Activated CD4-positive, alpha-beta memory T cell treated with anti-CD3 and anti-CD28 coated beads, Interleukin-2, amount 10 ng/mL, durations not matched to agents 7 days and 5 days (primary cell): ENCODE measurements at regions not wholly inside any gene's neighbourhood (a gene's known extent, or its start where the extent isn't known, plus 50 kb on each side); places are given as distances from the start of the nearest gene placed in this dataset.

Source experiments
- CTCF ChIA-PET: fragments of 350-600 bp; sonication (Branson Sonifier 250); formaldehyde crosslinking; loops from one replicate; lab custom pipeline; 2021; ENCODE audit warnings: antibody characterized with exemption, inconsistent platforms; lab: Charles Lee
- POLR2A ChIA-PET: fragments of 350-600 bp; sonication (Branson Sonifier 250); formaldehyde crosslinking; loops from one replicate; lab custom pipeline; 2021; ENCODE audit warnings: antibody characterized with exemption; lab: Charles Lee
- DNase-seq: peaks from one replicate; pipeline ENCODE4 v3.0.0-alpha.2; 2020
- H3K27ac Mint-ChIP-seq: one replicate; pipeline ENCODE4 v1.8.0; 2021; ENCODE audit warnings: mild to moderate bottlenecking, mixed read lengths
- H3K27me3 Mint-ChIP-seq: one replicate; pipeline ENCODE4 v1.8.0; 2021; ENCODE audit warnings: mixed read lengths
- H3K36me3 Mint-ChIP-seq: one replicate; pipeline ENCODE4 v1.8.0; 2021; ENCODE audit warnings: low read depth, mixed read lengths
- H3K4me1 Mint-ChIP-seq: one replicate; pipeline ENCODE4 v1.8.0; 2021; ENCODE audit warnings: mixed read lengths
- H3K4me3 Mint-ChIP-seq: one replicate; pipeline ENCODE4 v1.8.0; 2021; ENCODE audit warnings: mild to moderate bottlenecking, mixed read lengths
- H3K9me3 Mint-ChIP-seq: one replicate; pipeline ENCODE4 v1.8.0; 2021; ENCODE audit warnings: mixed read lengths

DNA sequence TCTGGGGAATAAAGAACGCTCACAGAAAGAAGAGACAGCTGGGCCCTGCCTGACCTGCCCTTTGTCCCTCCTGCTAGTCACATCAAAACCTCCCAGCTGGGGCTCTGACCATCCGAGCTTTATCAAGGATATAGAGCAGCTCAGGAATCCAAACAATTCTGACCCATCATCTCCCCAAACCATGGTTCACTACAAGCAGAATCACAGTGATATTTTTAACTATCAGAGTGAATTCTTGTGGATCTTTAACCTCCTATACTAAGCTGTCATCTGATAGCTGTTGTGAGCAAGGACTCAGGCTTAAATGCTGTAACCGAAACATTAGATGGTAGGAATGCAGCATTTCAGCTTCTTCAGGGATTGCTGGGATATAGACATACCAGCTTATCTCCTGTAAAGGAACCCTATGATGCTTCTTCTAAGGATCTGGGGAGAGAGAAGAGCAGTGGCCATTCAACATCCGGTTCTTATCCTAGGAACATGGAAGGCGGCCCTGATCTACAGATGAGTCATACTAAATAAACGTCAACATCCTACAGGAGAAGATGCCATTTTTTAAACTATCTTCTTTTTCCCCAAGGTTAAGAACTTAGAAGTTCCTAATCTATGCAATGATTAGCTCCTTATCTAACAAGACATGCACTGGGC is 84.7 kb upstream of the AKIP1 start:
- Mint-ChIP-seq H3K27ac (no peak overlapping the region), H3K9me3 (peaks cover 2% of the 10 kb centered on the region), H3K36me3 (no peaks in the 10 kb centered on the region), H3K4me1 (peaks cover under 1% of the 10 kb centered on the region), H3K4me3 (no peak overlapping the region), H3K27me3 (peaks cover 6% of the 10 kb centered on the region)
- ChIA-PET CTCF (no interaction called here), POLR2A (no interaction called here)
- no peak for DNase-seq

DNA sequence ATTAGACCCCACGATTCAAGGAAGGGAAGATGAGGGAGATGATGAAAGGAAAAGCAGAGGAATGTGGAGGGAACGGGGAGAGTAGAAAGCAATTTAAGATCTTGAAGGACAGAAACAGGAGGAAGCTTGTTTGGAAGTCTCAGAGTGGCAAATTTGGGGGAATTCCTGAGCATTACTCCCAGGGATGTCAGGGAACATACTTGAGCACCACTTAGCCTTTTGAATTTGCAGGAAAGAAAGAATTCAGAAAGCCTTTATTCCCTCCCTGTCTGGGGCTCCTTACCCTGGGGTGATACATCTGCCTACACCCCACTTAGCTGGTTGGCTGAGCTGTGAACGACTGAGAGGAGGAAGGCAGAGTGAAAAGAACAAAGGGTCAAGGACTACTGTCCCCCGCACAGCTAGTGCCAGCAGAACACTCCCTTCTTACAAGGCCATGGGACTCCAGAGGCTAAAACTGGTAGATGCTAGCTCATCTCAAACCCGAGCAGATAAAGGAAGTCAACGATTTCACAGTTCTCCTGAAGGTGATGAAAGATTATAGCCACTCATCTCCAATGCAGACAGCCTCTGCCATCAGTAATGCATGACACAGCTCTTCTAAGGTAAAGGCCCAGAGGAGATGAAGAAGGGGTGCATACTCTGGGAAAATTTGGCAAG is 84.0 kb upstream of the AKIP1 start:
- H3K27me3 Mint-ChIP-seq, result peaks cover 6% of the 10 kb centered on the region
- no peak for DNase-seq
- POLR2A ChIA-PET, result no interaction called here
- H3K36me3 Mint-ChIP-seq, result no peaks in the 10 kb centered on the region
- H3K9me3 Mint-ChIP-seq, result peaks cover 2% of the 10 kb centered on the region
- H3K27ac Mint-ChIP-seq, result no peak overlapping the region
- no peak overlapping the region for H3K4me3 Mint-ChIP-seq
- CTCF ChIA-PET, result interaction anchor here (0.7 to 1.2 kb wide), 2 partner anchors 17 to 170 kb away, joined by 3 to 5 read pairs; a partner anchor contains a TSS
- peaks cover 7% of the 10 kb centered on the region for H3K4me1 Mint-ChIP-seq

DNA sequence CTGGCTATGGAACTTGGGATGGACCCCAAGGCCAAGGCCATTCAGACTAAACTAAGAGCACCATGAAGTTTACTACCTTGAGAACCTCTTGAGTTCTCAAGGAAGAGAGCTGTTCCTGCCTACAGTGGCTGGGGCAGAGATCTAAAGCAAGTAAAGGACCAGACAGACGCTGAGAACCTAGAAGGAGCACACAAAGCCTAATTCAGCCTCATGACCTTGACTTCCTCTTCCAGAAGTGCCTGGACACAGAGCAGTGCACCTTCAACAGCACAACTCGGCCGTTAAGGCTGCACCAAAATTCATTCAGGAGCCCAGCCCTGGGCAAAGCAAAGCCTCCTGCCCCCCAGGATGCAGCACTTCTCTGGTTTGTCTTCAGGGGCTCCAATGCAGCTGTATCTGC is 82.9 kb upstream of the AKIP1 start:
- CTCF ChIA-PET, result interaction anchor here (1.2 kb wide), 1 partner anchor 18 kb away, joined by 5 read pairs; a partner anchor contains a TSS
- Mint-ChIP-seq H3K36me3 (no peaks in the 10 kb centered on the region), H3K27me3 (no peaks in the 10 kb centered on the region), H3K4me3 (no peak overlapping the region), H3K27ac (no peak overlapping the region), H3K9me3 (peaks cover 2% of the 10 kb centered on the region), H3K4me1 (peaks cover 17% of the 10 kb centered on the region)
- POLR2A ChIA-PET, result no interaction called here
- DNase-seq, result no peak

DNA sequence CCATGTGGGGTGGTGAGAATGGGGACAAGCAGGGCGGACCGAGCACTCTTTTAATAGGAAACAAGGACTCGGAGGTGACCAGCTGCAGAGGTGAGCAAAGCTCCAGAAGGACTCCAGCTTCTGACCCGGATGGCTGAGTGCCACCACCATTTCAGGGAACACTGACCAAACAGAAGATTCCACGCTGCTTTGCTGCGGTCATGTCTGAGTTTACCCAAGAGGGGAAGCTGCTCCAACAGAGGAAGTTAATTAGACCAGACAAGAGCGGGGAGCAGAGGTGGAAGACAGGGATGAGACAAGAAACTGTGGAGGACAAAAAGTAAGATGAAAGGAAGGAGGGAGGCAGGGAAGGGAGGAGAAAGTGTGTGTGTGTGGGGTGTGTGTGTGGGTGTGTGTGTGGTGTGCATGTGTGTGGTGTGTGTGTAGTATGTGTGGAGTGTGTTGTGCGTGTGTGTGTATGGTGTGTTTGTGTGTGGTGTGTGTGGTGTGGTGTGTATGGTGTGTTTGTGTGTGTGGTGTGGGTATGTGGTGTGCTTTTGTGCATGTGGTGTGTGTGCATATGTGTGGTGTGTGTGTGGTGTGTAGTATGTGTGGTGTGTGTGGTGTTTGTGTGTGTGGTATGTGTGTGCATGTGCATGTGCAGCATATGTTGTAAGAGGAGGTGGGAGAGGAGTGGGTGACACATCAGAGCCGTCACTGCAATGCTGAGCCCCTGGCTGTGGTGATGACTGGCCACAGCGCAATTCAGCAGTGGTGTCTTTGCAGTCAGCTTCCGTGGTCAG is 82.2 kb upstream of the AKIP1 start:
- no peak overlapping the region for H3K4me3 Mint-ChIP-seq
- peaks cover 2% of the 10 kb centered on the region for H3K9me3 Mint-ChIP-seq
- H3K4me1 Mint-ChIP-seq, result peaks cover 23% of the 10 kb centered on the region
- no peak overlapping the region for H3K27ac Mint-ChIP-seq
- POLR2A ChIA-PET, result no interaction called here
- DNase-seq, result no peak
- H3K36me3 Mint-ChIP-seq, result no peaks in the 10 kb centered on the region
- CTCF ChIA-PET, result no interaction called here
- H3K27me3 Mint-ChIP-seq, result no peaks in the 10 kb centered on the region

DNA sequence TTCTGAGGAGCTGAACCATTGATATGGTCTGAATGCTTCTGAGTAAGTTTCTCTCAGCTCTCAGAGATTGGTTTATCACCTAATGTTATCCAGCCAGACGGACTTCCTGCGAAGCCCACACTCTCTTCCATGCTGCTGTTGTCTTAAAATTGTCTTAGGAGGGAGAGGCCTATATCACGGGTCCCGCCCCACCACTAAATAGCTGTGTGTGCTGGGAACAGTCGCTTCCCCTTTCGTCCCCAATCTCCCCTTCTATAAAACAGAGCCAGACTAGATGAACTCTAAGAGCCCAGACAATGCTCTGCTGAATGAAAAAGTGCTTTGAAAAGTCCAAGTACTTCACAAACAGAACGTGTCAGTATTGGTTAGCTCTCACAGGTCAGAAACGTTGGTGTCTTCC is 81.4 kb upstream of the AKIP1 start:
- Mint-ChIP-seq H3K9me3 (no peaks in the 10 kb centered on the region), H3K27ac (no peak overlapping the region), H3K4me1 (peaks cover 25% of the 10 kb centered on the region), H3K4me3 (no peak overlapping the region), H3K27me3 (no peaks in the 10 kb centered on the region), H3K36me3 (no peaks in the 10 kb centered on the region)
- POLR2A ChIA-PET, result no interaction called here
- no peak for DNase-seq
- CTCF ChIA-PET, result no interaction called here

DNA sequence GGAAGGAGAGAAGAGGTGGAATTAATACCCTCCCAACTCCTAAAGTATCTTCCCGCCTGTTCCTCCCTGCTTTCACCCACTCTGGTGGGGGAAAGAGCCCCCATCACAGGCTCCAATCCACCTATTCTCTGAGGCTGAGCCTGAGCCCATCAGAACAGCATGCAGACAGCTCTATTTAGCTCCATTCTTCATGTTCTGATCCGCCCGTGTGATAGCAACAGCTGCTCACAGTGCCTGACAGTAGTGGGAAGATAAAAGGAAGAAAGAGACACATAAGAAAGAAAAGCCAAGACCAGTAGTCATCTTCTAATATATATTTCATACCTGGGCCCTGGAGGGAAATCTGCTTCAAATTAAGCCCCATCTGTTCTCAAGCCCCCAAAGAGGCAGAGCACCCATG is 80.3 kb upstream of the AKIP1 start:
- peaks cover 25% of the 10 kb centered on the region for H3K4me1 Mint-ChIP-seq
- no peak overlapping the region for H3K27ac Mint-ChIP-seq
- H3K36me3 Mint-ChIP-seq, result no peaks in the 10 kb centered on the region
- no peaks in the 10 kb centered on the region for H3K9me3 Mint-ChIP-seq
- ChIA-PET POLR2A (no interaction called here), CTCF (no interaction called here)
- peaks cover 3% of the 10 kb centered on the region for H3K27me3 Mint-ChIP-seq
- no peak overlapping the region for H3K4me3 Mint-ChIP-seq
- no peak for DNase-seq

DNA sequence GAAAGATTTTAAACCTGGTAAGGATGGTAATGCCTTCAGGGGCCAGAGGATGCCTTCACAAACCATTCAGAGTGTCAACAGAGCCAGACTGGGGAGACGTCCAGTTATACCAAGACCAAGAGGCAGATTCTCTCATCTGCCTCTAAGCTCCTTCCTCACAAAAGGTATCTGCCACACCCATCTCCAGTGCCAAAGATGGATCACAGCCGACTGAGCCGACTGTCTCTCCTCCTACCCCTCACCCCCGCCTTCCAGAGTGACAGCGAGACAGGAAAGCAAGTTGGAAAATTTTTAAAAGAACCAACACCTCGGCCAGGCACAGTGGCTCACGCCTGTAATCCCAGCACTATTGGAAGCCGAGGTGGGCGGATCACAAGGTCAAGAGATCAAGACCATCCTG is 79.1 kb upstream of the AKIP1 start:
- Mint-ChIP-seq H3K9me3 (no peaks in the 10 kb centered on the region), H3K27me3 (peaks cover 5% of the 10 kb centered on the region), H3K4me3 (no peak overlapping the region), H3K36me3 (no peaks in the 10 kb centered on the region), H3K27ac (no peak overlapping the region), H3K4me1 (peaks cover 25% of the 10 kb centered on the region)
- POLR2A ChIA-PET, result no interaction called here
- DNase-seq, result no peak
- CTCF ChIA-PET, result no interaction called here

DNA sequence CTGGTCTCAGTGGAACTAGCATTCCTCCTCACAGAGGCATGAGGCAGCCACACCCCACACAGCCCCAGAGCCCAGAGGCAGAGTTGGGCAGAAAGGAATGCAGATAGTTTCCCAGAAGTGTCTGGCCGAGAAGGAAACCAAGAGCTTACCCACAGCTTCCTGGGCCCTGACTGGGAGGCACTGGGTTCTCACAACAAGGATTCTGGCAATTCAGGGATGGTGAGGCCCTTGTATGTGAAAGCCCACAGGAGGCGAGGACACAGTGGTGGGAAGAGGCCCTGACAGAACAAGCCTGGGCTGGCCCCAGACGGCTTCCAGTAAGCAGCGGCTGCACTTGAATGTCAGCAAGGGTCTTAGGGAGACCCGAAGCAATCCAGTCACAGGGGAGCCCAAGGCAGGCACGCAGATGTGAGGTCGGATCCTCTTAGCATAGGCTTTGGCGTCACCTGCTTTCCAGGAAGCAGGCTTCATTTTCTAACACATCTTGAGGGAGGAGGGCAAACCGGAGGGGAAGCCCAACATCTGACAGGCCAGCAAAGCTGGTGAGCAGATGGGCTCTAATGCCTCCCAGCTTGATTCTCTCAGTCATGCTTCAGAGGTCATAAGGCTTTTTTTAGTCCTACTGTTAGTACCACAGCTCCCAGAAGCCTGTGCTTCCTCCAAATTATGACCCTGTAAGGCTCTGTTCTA is 78.3 kb upstream of the AKIP1 start:
- CTCF ChIA-PET, result no interaction called here
- Mint-ChIP-seq H3K27ac (peak overlapping the region; percentile 73), H3K27me3 (peaks cover 5% of the 10 kb centered on the region), H3K4me1 (peaks cover 25% of the 10 kb centered on the region), H3K4me3 (no peak overlapping the region), H3K36me3 (no peaks in the 10 kb centered on the region), H3K9me3 (no peaks in the 10 kb centered on the region)
- DNase-seq, result peak; percentile 43
- POLR2A ChIA-PET, result interaction anchor here (0.6 kb wide), 2 partner anchors 151 to 798 kb away, joined by 3 read pairs; partner anchors contain the start of genes RPL27A and TRIM66

DNA sequence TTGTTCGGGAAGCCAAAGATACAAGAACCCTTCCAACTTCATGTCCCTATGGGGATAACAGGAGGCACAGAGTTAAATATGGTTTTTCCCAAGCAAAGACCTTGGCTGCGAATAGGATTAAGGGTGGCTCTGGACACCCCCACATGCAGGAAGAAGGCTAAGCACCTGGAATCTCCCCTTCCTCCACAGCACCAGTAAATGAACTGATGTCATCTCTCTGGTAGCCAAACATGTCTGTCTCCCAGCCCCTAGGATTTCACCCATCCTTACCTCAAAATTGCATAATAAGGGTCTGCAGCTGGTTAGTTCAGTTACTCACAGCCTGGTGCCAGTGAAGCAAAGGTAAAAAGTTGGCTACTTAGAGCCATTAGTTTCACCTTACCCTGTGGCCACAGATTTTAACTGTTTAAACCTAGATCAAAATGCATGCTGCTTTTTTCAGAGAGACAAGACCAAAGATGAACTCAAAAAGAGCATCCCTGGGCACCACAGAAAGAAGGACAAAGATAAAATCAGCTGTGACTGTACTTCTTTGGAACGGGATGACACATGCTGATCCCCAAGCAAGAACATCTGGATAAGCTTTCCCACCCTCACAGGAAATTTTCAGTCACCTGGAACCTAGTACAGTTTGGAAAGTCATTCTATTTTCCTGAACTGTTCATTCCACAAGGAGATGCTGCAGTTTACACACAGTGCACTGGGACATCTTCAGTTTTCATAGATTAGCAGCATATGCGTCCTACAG is 77.2 kb upstream of the AKIP1 start:
- DNase-seq, result no peak
- Mint-ChIP-seq H3K36me3 (no peaks in the 10 kb centered on the region), H3K27me3 (peaks cover 10% of the 10 kb centered on the region), H3K27ac (peak overlapping the region; percentile 27), H3K4me1 (peaks cover 25% of the 10 kb centered on the region), H3K9me3 (no peaks in the 10 kb centered on the region), H3K4me3 (no peak overlapping the region)
- ChIA-PET CTCF (interaction anchor here (0.7 to 1.2 kb wide), 3 partner anchors 82 to 304 kb away, joined by 3 read pairs; no protein-coding TSS in a partner anchor), POLR2A (interaction anchor here (0.6 kb wide), 2 partner anchors 152 to 679 kb away, joined by 3 read pairs; partner anchors contain the start of genes RPL27A and TRIM66)

DNA sequence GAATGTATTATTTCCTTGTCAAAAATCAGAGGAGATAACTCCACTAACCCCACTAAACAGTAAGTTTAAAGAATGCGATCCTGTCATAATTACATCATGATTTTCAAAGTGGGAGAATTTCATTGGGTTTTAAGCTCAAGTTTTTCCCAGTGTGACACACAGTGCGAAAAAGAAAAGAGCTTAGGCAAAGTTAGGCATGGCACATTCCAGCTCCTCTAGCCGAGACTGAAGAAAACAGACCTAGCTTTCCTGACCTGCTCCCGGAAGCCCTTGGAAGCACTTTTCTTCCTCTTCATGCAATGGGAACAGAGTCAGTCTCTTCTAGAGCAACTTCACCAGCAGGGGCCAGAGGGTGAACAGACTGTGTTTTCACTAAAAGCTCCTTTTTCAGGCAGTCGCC is 76.6 kb upstream of the AKIP1 start:
- ChIA-PET POLR2A (interaction anchor here (0.6 kb wide), 1 partner anchor 680 kb away, joined by 3 read pairs; no protein-coding TSS in a partner anchor), CTCF (interaction anchor here (0.7 to 1.8 kb wide), 4 partner anchors 26 to 303 kb away, joined by 3 to 5 read pairs (median 3); no protein-coding TSS in a partner anchor)
- Mint-ChIP-seq H3K36me3 (no peaks in the 10 kb centered on the region), H3K9me3 (no peaks in the 10 kb centered on the region), H3K27me3 (peaks cover 10% of the 10 kb centered on the region), H3K4me3 (no peak overlapping the region), H3K27ac (no peak overlapping the region), H3K4me1 (peaks cover 25% of the 10 kb centered on the region)
- DNase-seq, result no peak

DNA sequence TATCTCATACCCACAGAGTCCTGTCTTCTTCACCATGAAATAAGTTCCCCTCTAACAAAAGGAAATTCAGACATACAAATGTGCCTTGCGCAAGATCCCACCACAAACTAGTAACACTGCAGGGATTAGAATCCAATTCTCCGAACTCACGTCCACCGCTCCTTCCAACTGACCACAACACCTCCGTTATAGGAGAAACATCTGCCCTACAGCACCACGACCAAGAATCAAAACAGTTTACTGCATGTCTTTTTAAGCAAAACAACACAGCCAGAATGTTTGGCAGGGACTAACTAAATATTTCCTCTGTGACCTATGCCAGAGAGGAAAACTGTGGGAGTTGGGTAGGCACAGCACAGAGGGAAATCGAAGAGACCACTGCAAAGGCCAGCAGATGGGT is 72.7 kb upstream of the AKIP1 start:
- peaks cover 17% of the 10 kb centered on the region for H3K27me3 Mint-ChIP-seq
- H3K4me1 Mint-ChIP-seq, result peaks cover 14% of the 10 kb centered on the region
- H3K27ac Mint-ChIP-seq, result no peak overlapping the region
- POLR2A ChIA-PET, result no interaction called here
- no peak overlapping the region for H3K4me3 Mint-ChIP-seq
- H3K36me3 Mint-ChIP-seq, result no peaks in the 10 kb centered on the region
- no peak for DNase-seq
- CTCF ChIA-PET, result no interaction called here
- H3K9me3 Mint-ChIP-seq, result no peaks in the 10 kb centered on the region

DNA sequence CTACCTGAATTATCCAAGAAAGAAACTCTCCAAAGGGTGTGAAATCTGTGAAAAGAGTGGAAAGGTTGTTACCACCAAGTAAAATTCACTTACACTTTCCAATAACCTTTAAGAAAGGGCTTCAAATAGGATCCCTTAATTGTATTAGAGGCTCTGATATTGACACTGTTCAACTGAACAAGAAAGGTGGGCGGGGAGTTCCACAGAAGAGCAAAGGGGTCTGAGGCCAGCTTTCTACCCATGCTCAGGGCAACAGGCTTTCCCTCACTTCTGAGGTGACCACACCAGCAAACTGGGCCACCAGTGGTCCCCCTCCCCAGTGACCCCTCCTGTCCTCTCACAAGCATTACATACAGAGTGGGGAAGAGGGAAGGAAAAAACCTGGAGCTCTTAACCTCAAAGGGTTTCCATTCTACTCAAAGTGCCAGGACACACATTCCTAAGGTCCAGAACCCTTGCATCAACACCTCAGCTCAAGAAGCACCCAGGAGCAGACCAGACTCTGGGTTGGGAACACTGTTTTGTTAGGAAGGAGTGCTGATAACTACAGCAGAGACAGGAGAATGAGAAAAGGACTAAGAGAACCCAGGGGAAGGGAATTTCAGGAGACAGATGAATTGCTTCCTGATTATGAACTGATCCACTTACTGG is 71.6 kb upstream of the AKIP1 start:
- no peak overlapping the region for H3K27ac Mint-ChIP-seq
- CTCF ChIA-PET, result no interaction called here
- no peaks in the 10 kb centered on the region for H3K36me3 Mint-ChIP-seq
- H3K4me1 Mint-ChIP-seq, result peaks cover 7% of the 10 kb centered on the region
- no peak for DNase-seq
- H3K27me3 Mint-ChIP-seq, result peaks cover 20% of the 10 kb centered on the region
- no peaks in the 10 kb centered on the region for H3K9me3 Mint-ChIP-seq
- POLR2A ChIA-PET, result no interaction called here
- H3K4me3 Mint-ChIP-seq, result no peak overlapping the region
